HEK293 (cell line): ENCODE measurements at regions not wholly inside any gene's neighbourhood (a gene's known extent, or its start where the extent isn't known, plus 50 kb on each side); places are given as distances from the start of the nearest gene placed in this dataset.

Experiments
- FEZF1 ChIP-seq: fragments of 450-650 bp; formaldehyde crosslinking; IDR thresholded peaks from 2 replicates; pipeline ENCODE4 v1.5.1; 2016; ENCODE audit warnings: missing biosample characterization, missing genetic modification characterization
- GLIS2 ChIP-seq: fragments of 450-650 bp; formaldehyde crosslinking; IDR thresholded peaks from 2 replicates; pipeline ENCODE4 v1.5.1; 2016; ENCODE audit warnings: missing biosample characterization, missing genetic modification characterization
- PBX3 ChIP-seq: sonication (generic); formaldehyde crosslinking; IDR thresholded peaks from 2 replicates; pipeline ENCODE4 v1.8.1; 2022; ENCODE audit warnings: mild to moderate bottlenecking, moderate library complexity, missing genetic modification reagents
- PRDM10 ChIP-seq: fragments of 450-650 bp; formaldehyde crosslinking; IDR thresholded peaks from 2 replicates; pipeline ENCODE4 v1.5.1; 2016; ENCODE audit warnings: missing biosample characterization, missing genetic modification characterization
- TSHZ1 ChIP-seq: fragments of 450-650 bp; formaldehyde crosslinking; IDR thresholded peaks from 2 replicates; pipeline ENCODE4 v1.5.1; 2016; ENCODE audit warnings: missing biosample characterization, missing genetic modification characterization, borderline replicate concordance
- WT1 ChIP-seq: fragments of 450-650 bp; formaldehyde crosslinking; IDR thresholded peaks from 2 replicates; pipeline ENCODE4 v1.5.1; 2016; ENCODE audit warnings: missing biosample characterization, missing genetic modification characterization
- ZBTB44 ChIP-seq: fragments of 450-650 bp; IDR thresholded peaks from 2 replicates; pipeline ENCODE4 v1.5.1; 2018; ENCODE audit warnings: missing biosample characterization, mild to moderate bottlenecking, missing genetic modification characterization
- ZBTB8A ChIP-seq: fragments of 450-650 bp; formaldehyde crosslinking; IDR thresholded peaks from 2 replicates; pipeline ENCODE4 v1.5.1; 2016; ENCODE audit warnings: missing biosample characterization, missing genetic modification characterization
- ZNF132 ChIP-seq: fragments of 450-650 bp; formaldehyde crosslinking; IDR thresholded peaks from 2 replicates; pipeline ENCODE4 v1.5.1; 2017; ENCODE audit warnings: missing biosample characterization, missing genetic modification characterization, borderline replicate concordance
- ZNF19 ChIP-seq: fragments of 450-650 bp; formaldehyde crosslinking; IDR thresholded peaks from 2 replicates; pipeline ENCODE4; 2016; ENCODE audit warnings: missing biosample characterization, missing genetic modification characterization, low read depth
- ZNF214 ChIP-seq: fragments of 450-650 bp; formaldehyde crosslinking; IDR thresholded peaks from 2 replicates; pipeline ENCODE4 v1.5.1; 2017; ENCODE audit warnings: missing biosample characterization, mild to moderate bottlenecking, missing genetic modification characterization, borderline replicate concordance
- ZNF248 ChIP-seq: fragments of 450-650 bp; formaldehyde crosslinking; IDR thresholded peaks from 2 replicates; pipeline ENCODE4 v1.5.1; 2017; ENCODE audit warnings: missing biosample characterization, missing genetic modification characterization
- ZNF362 ChIP-seq: fragments of 450-650 bp; formaldehyde crosslinking; IDR thresholded peaks from 2 replicates; pipeline ENCODE4 v1.5.1; 2016; ENCODE audit warnings: missing biosample characterization, missing genetic modification characterization
- ZNF37A ChIP-seq: fragments of 450-650 bp; IDR thresholded peaks from 2 replicates; pipeline ENCODE4 v1.5.1; 2018; ENCODE audit warnings: missing biosample characterization, missing genetic modification characterization
- ZNF518A ChIP-seq: fragments of 450-650 bp; formaldehyde crosslinking; conservative IDR thresholded peaks from 2 replicates; pipeline ENCODE4 v1.5.1; 2016; ENCODE audit warnings: low read depth, missing biosample characterization, missing genetic modification characterization
- ZNF548 ChIP-seq: fragments of 450-650 bp; formaldehyde crosslinking; IDR thresholded peaks from 2 replicates; pipeline ENCODE4 v1.5.1; 2016; ENCODE audit warnings: missing biosample characterization, missing genetic modification characterization
- ZNF560 ChIP-seq: fragments of 450-650 bp; formaldehyde crosslinking; IDR thresholded peaks from 2 replicates; pipeline ENCODE4 v1.5.1; 2017; ENCODE audit warnings: missing biosample characterization, missing genetic modification characterization, borderline replicate concordance
- ZNF704 ChIP-seq: fragments of 450-650 bp; formaldehyde crosslinking; IDR thresholded peaks from 2 replicates; pipeline ENCODE4 v1.5.1; 2016; ENCODE audit warnings: missing biosample characterization, missing genetic modification characterization
- TF ChIP-seq, protein P1 (sequence below): fragments of 450-650 bp; formaldehyde crosslinking; IDR thresholded peaks from 2 replicates; pipeline ENCODE4 v1.5.1; 2016; ENCODE audit warnings: missing biosample characterization, missing genetic modification characterization

GRCh38 chr3:72123908-72124441 is 339.0 kb upstream of the PROK2 start (continued):
- TF ChIP-seq ZNF19 (tag by site-specific recombination) (no peak), ZNF132 (tag by site-specific recombination) (no peak), GLIS2 (no peak), ZNF362 (tag by site-specific recombination) (peak; percentile 57; the same call in 1 of the 2 replicates), ZNF37A (tag by site-specific recombination) (no peak), ZNF704 (tag by site-specific recombination) (no peak), ZBTB44 (tag by site-specific recombination) (peak; percentile 63), FEZF1 (peak; percentile 94), ZNF214 (no peak), PBX3 (CRISPR knock-in tag) (no peak), ZNF248 (tag by site-specific recombination) (no peak), ZNF560 (no peak), TSHZ1 (tag by site-specific recombination) (peak; percentile 99), ZNF518A (tag by site-specific recombination) (peak; percentile 69), WT1 (peak; percentile 72), ZBTB8A (tag by site-specific recombination) (peak; percentile 58), PRDM10 (tag by site-specific recombination) (peak; percentile 65; the same call in 1 of the 2 replicates), ZNF548 (tag by site-specific recombination) (no peak)
- TF ChIP-seq, protein P1, sequence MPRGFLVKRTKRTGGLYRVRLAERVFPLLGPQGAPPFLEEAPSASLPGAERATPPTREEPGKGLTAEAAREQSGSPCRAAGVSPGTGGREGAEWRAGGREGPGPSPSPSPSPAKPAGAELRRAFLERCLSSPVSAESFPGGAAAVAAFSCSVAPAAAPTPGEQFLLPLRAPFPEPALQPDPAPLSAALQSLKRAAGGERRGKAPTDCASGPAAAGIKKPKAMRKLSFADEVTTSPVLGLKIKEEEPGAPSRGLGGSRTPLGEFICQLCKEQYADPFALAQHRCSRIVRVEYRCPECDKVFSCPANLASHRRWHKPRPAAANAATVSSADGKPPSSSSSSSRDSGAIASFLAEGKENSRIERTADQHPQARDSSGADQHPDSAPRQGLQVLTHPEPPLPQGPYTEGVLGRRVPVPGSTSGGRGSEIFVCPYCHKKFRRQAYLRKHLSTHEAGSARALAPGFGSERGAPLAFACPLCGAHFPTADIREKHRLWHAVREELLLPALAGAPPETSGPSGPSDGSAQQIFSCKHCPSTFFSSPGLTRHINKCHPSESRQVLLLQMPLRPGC (tag by site-specific recombination) = peak; percentile 93
